T-cell (primary cell): ENCODE measurements at regions not wholly inside any gene's neighbourhood (a gene's known extent, or its start where the extent isn't known, plus 50 kb on each side); places are given as distances from the start of the nearest gene placed in this dataset.

ENCODE experiments used
- ATAC-seq, 4 experiments: fragments of 200-7000 bp in 3 of 4; fragments of 150-1000 bp in 1 of 4; cut with Tn5 transposase; replicated peaks in 1 of 4; 1 replicate in 3 of 4; 2 replicates in 1 of 4; pipeline ENCODE4 v1.10.0; 2021; ENCODE audit warnings: moderate library complexity in 3 of 4, mild to moderate bottlenecking in 2 of 4, moderate number of reproducible peaks in 1 of 4
- CTCF ChIA-PET, 2 donors: fragments of 300-600 bp; sonication (Branson Sonifier 250); formaldehyde crosslinking; loops; one replicate each; lab custom pipeline; 2022; ENCODE audit warnings: antibody characterized with exemption in 2 of 2; lab: Charles Lee
- POLR2A ChIA-PET, 2 donors: fragments of 300-600 bp; sonication (Branson Sonifier 250); formaldehyde crosslinking; loops; one replicate each; lab custom pipeline; 2022; ENCODE audit warnings: antibody characterized with exemption in 2 of 2; lab: Charles Lee
- DNase-seq, 35 experiments: peaks; one replicate each; pipeline versions ENCODE4 v3.0.0 to v3.0.0-alpha.2; 2013 to 2023
- H3K27ac ChIP-seq: one replicate; pipeline ENCODE4 v1.5.1; 2013; ENCODE audit warnings: low read length
- H3K27me3 ChIP-seq, 2 experiments: replicated peaks in 1 of 2; 1 replicate in 1 of 2; 2 replicates in 1 of 2; pipeline versions ENCODE4 v1.6.1 to v1.7.0; 2013; ENCODE audit warnings: low read length in 1 of 2, mixed read lengths in 1 of 2; ENCODE audit not compliant: control insufficient read depth in 2 of 2, insufficient read depth in 2 of 2; ENCODE audit errors: extremely low read depth in 1 of 2
- H3K36me3 ChIP-seq, 2 donors: 1 replicate in 1 of 2; 2 replicates in 1 of 2; pipeline versions ENCODE4 v1.6.1 to v1.7.0; 2013; ENCODE audit warnings: low read length in 1 of 2; ENCODE audit not compliant: control insufficient read depth in 2 of 2, insufficient read depth in 1 of 2; ENCODE audit errors: extremely low read depth in 1 of 2
- H3K4me1 ChIP-seq, 2 experiments: 1 replicate in 1 of 2; 2 replicates in 1 of 2; pipeline versions ENCODE4 v1.6.1 to v1.7.0; 2013; ENCODE audit warnings: low read length in 2 of 2, mixed read lengths in 1 of 2; ENCODE audit not compliant: insufficient read depth in 2 of 2, control insufficient read depth in 1 of 2; ENCODE audit errors: extremely low read depth in 1 of 2
- H3K4me3 ChIP-seq, 2 donors: 1 replicate in 1 of 2; 2 replicates in 1 of 2; pipeline versions ENCODE4 v1.5.1 to v1.7.0; 2013; ENCODE audit warnings: mild to moderate bottlenecking in 2 of 2, low read length in 1 of 2, moderate library complexity in 1 of 2; ENCODE audit not compliant: control insufficient read depth in 1 of 2; ENCODE audit errors: extremely low read depth in 1 of 2
- H3K9me3 ChIP-seq: 2 replicates; pipeline ENCODE4 v1.7.0; 2013
- H3K27ac Mint-ChIP-seq, 2 donors: one replicate each; pipeline ENCODE4 v1.8.0; 2020 to 2021; ENCODE audit warnings: mild to moderate bottlenecking in 2 of 2, mixed read lengths in 2 of 2
- H3K27me3 Mint-ChIP-seq, 2 donors: one replicate each; pipeline ENCODE4 v1.8.0; 2021 to 2022; ENCODE audit warnings: mixed read lengths in 2 of 2
- H3K36me3 Mint-ChIP-seq: one replicate; pipeline ENCODE4 v1.8.0; 2021; ENCODE audit warnings: mixed read lengths
- H3K4me1 Mint-ChIP-seq, 3 donors: one replicate each; pipeline ENCODE4 v1.8.0; 2020 to 2022; ENCODE audit warnings: mixed read lengths in 3 of 3, mild to moderate bottlenecking in 1 of 3
- H3K4me3 Mint-ChIP-seq, 3 donors: one replicate each; pipeline ENCODE4 v1.8.0; 2020 to 2022; ENCODE audit warnings: mild to moderate bottlenecking in 3 of 3, mixed read lengths in 3 of 3, moderate library complexity in 3 of 3
- H3K9me3 Mint-ChIP-seq, 3 donors: one replicate each; pipeline ENCODE4 v1.8.0; 2020 to 2022; ENCODE audit warnings: mixed read lengths in 3 of 3
- WGBS: methylation state at CpG from one replicate; pipeline ENCODE4 v1.1.5; 2013; ENCODE audit warnings: missing lambda C conversion rate; ENCODE audit not compliant: insufficient coverage; 5-methylcytosine and 5-hydroxymethylcytosine counted together

GRCh38 chr20:62539198-62540045 is 63.6 kb upstream of the GATA5 start:
- Mint-ChIP-seq H3K4me1 (no peaks in the 10 kb centered on the region), H3K27me3 (peaks cover 0 to 2% of the 10 kb centered on the region in 2 donors), H3K27ac (no peak overlapping the region), H3K36me3 (no peaks in the 10 kb centered on the region), H3K4me3 (no peak overlapping the region), H3K9me3 (no peaks in the 10 kb centered on the region)
- ChIA-PET CTCF (no interaction called here), POLR2A (interaction anchor here in 1 of 2 donors (0.5 kb wide), 1 partner anchor 26 kb away, joined by 3 read pairs; no protein-coding TSS in a partner anchor)
- no peaks in the 10 kb centered on the region for H3K4me1 ChIP-seq
- H3K4me3 ChIP-seq = no peak overlapping the region
- no peak for DNase-seq
- WGBS = 75% methylated on average over 16 of the region's 25 CpGs
- no peak for ATAC-seq
- peaks cover 0 to 20% of the 10 kb centered on the region in 2 experiments for H3K27me3 ChIP-seq
- no peak overlapping the region for H3K27ac ChIP-seq
- H3K36me3 ChIP-seq = no peaks in the 10 kb centered on the region
- no peaks in the 10 kb centered on the region for H3K9me3 ChIP-seq

DNA sequence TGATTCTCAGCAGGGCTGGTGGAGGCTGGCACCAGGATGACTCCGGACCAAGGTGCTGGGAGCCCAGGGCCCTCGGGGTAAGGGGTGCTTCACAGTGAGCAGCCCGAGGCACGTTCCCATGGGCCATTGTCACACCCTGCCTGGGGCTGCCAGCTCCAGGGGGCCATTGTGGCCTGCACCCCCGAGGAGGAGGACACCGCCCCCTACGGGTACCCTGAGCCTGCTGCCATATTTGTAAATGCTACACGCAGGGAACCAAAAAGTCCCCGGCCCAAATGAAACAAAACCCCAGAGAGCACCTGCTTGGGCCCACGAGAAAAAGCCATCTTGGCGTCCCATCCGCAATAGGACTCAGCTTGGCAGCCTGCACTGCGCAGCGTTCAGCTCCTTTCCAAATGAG is 64.7 kb upstream of the GATA5 start:
- H3K9me3 Mint-ChIP-seq = no peaks in the 10 kb centered on the region
- 85% methylated on average over 10 of the region's 14 CpGs for WGBS
- H3K27ac Mint-ChIP-seq = no peak overlapping the region
- POLR2A ChIA-PET = no interaction called here
- Histone ChIP-seq H3K27ac (no peak overlapping the region), H3K4me3 (no peak overlapping the region), H3K4me1 (no peaks in the 10 kb centered on the region), H3K9me3 (no peaks in the 10 kb centered on the region), H3K27me3 (peaks cover 0 to 21% of the 10 kb centered on the region in 2 experiments), H3K36me3 (no peaks in the 10 kb centered on the region)
- peaks cover 0 to 2% of the 10 kb centered on the region in 2 donors for H3K27me3 Mint-ChIP-seq
- CTCF ChIA-PET = no interaction called here
- DNase-seq = no peak
- H3K4me1 Mint-ChIP-seq = no peaks in the 10 kb centered on the region
- no peaks in the 10 kb centered on the region for H3K36me3 Mint-ChIP-seq
- no peak overlapping the region for H3K4me3 Mint-ChIP-seq
- no peak for ATAC-seq

DNA sequence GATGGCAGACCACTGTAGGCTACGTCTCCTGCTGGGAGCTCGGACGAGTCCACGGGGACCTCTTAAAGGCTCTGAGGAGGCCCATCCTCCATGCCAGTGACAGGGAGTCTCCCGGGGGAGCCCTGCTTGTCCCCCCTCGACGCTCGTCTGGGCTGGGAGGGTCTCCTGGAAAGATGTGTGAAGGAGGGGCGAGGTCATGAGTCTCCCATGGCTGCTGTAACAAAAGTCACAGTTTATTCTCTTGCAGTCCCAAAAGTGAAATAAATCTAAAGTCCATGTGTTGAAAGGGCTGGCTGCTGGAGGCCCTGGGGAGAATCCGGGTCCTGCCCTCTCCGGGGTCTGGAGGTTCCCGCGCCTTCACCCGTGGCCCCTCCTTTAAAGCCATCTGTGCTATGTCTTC is 67.1 kb upstream of the GATA5 start:
- WGBS = 87% methylated on average over 8 of the region's 14 CpGs
- no peaks in the 10 kb centered on the region for H3K9me3 Mint-ChIP-seq
- CTCF ChIA-PET = no interaction called here
- no peaks in the 10 kb centered on the region for H3K4me1 ChIP-seq
- no peak overlapping the region for H3K27ac Mint-ChIP-seq
- POLR2A ChIA-PET = no interaction called here
- H3K4me1 Mint-ChIP-seq = no peaks in the 10 kb centered on the region
- H3K36me3 Mint-ChIP-seq = no peaks in the 10 kb centered on the region
- no peaks in the 10 kb centered on the region for H3K36me3 ChIP-seq
- no peak overlapping the region for H3K4me3 ChIP-seq
- H3K4me3 Mint-ChIP-seq = no peak overlapping the region
- no peak overlapping the region for H3K27ac ChIP-seq
- ATAC-seq (no peak), DNase-seq (no peak)
- H3K27me3 Mint-ChIP-seq = peaks cover 0 to 2% of the 10 kb centered on the region in 2 donors
- no peaks in the 10 kb centered on the region for H3K9me3 ChIP-seq
- H3K27me3 ChIP-seq = peaks cover 0 to 33% of the 10 kb centered on the region in 2 experiments

DNA sequence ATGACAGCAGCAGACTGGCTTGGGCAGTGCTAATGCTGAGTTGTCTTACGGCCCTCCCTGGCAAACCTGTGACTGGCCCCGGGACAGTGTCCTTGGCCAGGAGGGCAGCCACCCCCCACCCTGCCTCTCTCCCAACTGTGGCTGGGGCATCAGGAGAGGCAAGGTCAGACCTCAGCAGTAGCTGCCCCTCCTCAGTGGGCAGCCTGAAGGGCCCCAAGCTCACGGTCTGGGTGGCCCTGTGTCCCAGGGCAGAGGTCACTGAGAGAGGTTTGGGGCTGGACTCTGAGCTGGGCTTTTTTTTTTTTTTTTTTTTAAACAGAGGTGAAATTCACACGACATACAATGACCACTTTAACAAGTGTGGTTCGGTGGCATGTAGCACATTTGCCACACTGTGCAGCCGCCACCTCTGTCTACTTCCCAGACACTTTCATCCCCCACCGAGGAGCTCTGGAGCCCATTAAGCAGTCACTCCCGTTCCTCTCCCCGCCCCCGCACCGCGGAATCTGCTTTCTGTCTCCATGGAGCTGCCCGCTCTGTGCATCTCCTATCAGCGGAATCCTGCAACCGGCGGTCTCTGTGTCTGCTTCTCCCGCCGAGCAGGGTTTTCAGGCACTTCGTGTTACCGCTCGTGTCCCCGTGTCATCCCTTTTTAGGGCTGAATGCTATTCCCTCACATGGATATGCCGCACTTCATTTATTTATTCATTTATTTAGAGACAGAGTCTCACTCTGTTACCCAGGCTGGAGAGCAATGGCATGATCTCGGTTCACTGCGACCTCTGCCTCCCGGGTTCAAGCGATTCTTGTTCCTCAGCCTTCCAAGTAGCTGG is 67.9 kb upstream of the GATA5 start:
- Mint-ChIP-seq H3K27ac (no peak overlapping the region), H3K4me1 (no peaks in the 10 kb centered on the region), H3K4me3 (no peak overlapping the region), H3K27me3 (peaks cover 5 to 7% of the 10 kb centered on the region in 2 donors), H3K9me3 (no peaks in the 10 kb centered on the region), H3K36me3 (no peaks in the 10 kb centered on the region)
- 89% methylated on average over 14 of the region's 27 CpGs for WGBS
- Histone ChIP-seq H3K9me3 (no peaks in the 10 kb centered on the region), H3K27ac (no peak overlapping the region), H3K27me3 (peaks cover 0 to 38% of the 10 kb centered on the region in 2 experiments), H3K4me1 (no peaks in the 10 kb centered on the region), H3K36me3 (no peaks in the 10 kb centered on the region), H3K4me3 (no peak overlapping the region)
- ChIA-PET CTCF (no interaction called here), POLR2A (no interaction called here)
- ATAC-seq = no peak
- DNase-seq = no peak

GRCh38 chr20:62544505-62545055 is 68.8 kb upstream of the GATA5 start:
- Mint-ChIP-seq H3K36me3 (no peaks in the 10 kb centered on the region), H3K9me3 (no peaks in the 10 kb centered on the region), H3K4me3 (no peak overlapping the region), H3K27ac (no peak overlapping the region), H3K27me3 (peaks cover 5 to 15% of the 10 kb centered on the region in 2 donors), H3K4me1 (no peaks in the 10 kb centered on the region)
- 89% methylated on average over 6 of the region's 9 CpGs for WGBS
- no peaks in the 10 kb centered on the region for H3K9me3 ChIP-seq
- no peak overlapping the region for H3K4me3 ChIP-seq
- no peak overlapping the region for H3K27ac ChIP-seq
- no peaks in the 10 kb centered on the region for H3K36me3 ChIP-seq
- ChIA-PET POLR2A (no interaction called here), CTCF (no interaction called here)
- peaks cover 0 to 47% of the 10 kb centered on the region in 2 experiments for H3K27me3 ChIP-seq
- no peaks in the 10 kb centered on the region for H3K4me1 ChIP-seq
- DNase-seq (no peak), ATAC-seq (no peak)

DNA sequence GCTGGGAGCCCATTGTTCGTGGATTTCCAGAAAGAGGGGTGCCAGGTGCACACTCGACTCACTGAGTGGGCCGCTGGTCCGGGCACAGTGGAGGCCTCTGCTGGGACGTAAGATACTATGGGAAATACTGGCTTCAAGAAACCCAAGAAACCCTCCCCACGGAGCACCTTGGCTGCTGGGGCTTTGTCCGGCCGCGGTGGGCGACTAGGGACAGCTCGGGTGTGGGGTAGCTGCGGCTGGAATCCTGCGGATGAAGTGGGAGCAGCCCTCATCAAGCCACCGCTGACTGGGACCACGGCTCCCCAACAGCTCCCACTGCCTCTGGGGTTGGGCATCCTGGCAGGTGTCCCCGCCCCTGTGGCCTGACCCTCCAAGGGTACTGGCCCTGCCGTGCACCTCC is 69.5 kb upstream of the GATA5 start:
- peaks cover 0 to 2% of the 10 kb centered on the region in 2 experiments for H3K4me1 ChIP-seq
- WGBS = 95% methylated on average over 10 of the region's 17 CpGs
- DNase-seq (no peak), ATAC-seq (no peak)
- CTCF ChIA-PET = no interaction called here
- H3K27me3 ChIP-seq = peaks cover 0 to 50% of the 10 kb centered on the region in 2 experiments
- peaks cover 5 to 18% of the 10 kb centered on the region in 2 donors for H3K27me3 Mint-ChIP-seq
- no peaks in the 10 kb centered on the region for H3K36me3 ChIP-seq
- H3K36me3 Mint-ChIP-seq = no peaks in the 10 kb centered on the region
- peaks cover 0 to under 1% (median 0%) of the 10 kb centered on the region in 3 donors for H3K4me1 Mint-ChIP-seq
- H3K4me3 ChIP-seq = no peak overlapping the region
- H3K9me3 ChIP-seq = no peaks in the 10 kb centered on the region
- H3K27ac Mint-ChIP-seq = no peak overlapping the region
- H3K9me3 Mint-ChIP-seq = no peaks in the 10 kb centered on the region
- H3K4me3 Mint-ChIP-seq = no peak overlapping the region
- POLR2A ChIA-PET = no interaction called here
- H3K27ac ChIP-seq = no peak overlapping the region
